Stimulated activated CD4-positive, alpha-beta T cell treated with anti-CD3 and anti-CD28 coated beads, TNF-alpha, amount 100 ng/mL, for 24 hours (primary cell): ENCODE measurements at regions not wholly inside any gene's neighbourhood (a gene's known extent, or its start where the extent isn't known, plus 50 kb on each side); places are given as distances from the start of the nearest gene placed in this dataset.

ENCODE experiments used
- DNase-seq, 3 experiments: peaks; one replicate each; pipeline ENCODE4 v3.0.0-alpha.2; 2020; ENCODE audit warnings: low read depth in 3 of 3

GRCh38 chr18:24786027-24786426, 325.6 kb downstream of the HRH4 start:
- no peak for DNase-seq

- no peak for DNase-seq
Measured at GRCh38 chr18:24790347-24790746, 329.9 kb downstream of the HRH4 start.

- DNase-seq: no peak
Measured at GRCh38 chr18:24791751-24792545, 331.5 kb downstream of the HRH4 start.

GRCh38 chr18:24793742-24794141, 333.3 kb downstream of the HRH4 start:
- no peak for DNase-seq

- no peak for DNase-seq
Measured at GRCh38 chr18:24795129-24795528, 334.7 kb downstream of the HRH4 start.

GRCh38 chr18:24797981-24798380, 337.5 kb downstream of the HRH4 start:
- no peak for DNase-seq

- DNase-seq: no peak
Measured at GRCh38 chr18:24799176-24799575, 338.7 kb downstream of the HRH4 start.

GRCh38 chr18:24799720-24800119, 339.3 kb downstream of the HRH4 start:
- DNase-seq: no peak

GRCh38 chr18:24801001-24801400, 340.6 kb downstream of the HRH4 start:
- no peak for DNase-seq

- no peak for DNase-seq
Measured at GRCh38 chr18:24802456-24802855, 342.0 kb downstream of the HRH4 start.

- DNase-seq: no peak
Measured at GRCh38 chr18:24805156-24805555, 344.7 kb downstream of the HRH4 start.

GRCh38 chr18:24809173-24809950, 348.9 kb downstream of the HRH4 start:
- no peak for DNase-seq

- DNase-seq: no peak
Measured at GRCh38 chr18:24810561-24811305, 350.3 kb downstream of the HRH4 start.

- DNase-seq: no peak
Measured at GRCh38 chr18:24811950-24812681, 351.7 kb downstream of the HRH4 start.

GRCh38 chr18:24814521-24814920, 354.1 kb downstream of the HRH4 start:
- DNase-seq: no peak

GRCh38 chr18:24817150-24817549, 356.7 kb downstream of the HRH4 start:
- no peak for DNase-seq

GRCh38 chr18:24817587-24818371, 357.3 kb downstream of the HRH4 start:
- no peak for DNase-seq

- no peak for DNase-seq
Measured at GRCh38 chr18:24818441-24818840, 358.0 kb downstream of the HRH4 start.

- DNase-seq: no peak
Measured at GRCh38 chr18:24819141-24819890, 358.9 kb downstream of the HRH4 start.

- no peak for DNase-seq
Measured at GRCh38 chr18:24825397-24825796, 365.0 kb downstream of the HRH4 start.
